Eye (tissue), 1 donor: ENCODE measurements at regions not wholly inside any gene's neighbourhood (a gene's known extent, or its start where the extent isn't known, plus 50 kb on each side); places are given as distances from the start of the nearest gene placed in this dataset.
"Not testable (repeated sequence)": the region's sequence is repeated elsewhere in the genome, so short reads cannot be mapped to it uniquely, and the experiment has no call there.

ENCODE experiments used
- DNase-seq: peaks from one replicate; pipeline ENCODE4 v3.0.0-alpha.2; 2015

DNA sequence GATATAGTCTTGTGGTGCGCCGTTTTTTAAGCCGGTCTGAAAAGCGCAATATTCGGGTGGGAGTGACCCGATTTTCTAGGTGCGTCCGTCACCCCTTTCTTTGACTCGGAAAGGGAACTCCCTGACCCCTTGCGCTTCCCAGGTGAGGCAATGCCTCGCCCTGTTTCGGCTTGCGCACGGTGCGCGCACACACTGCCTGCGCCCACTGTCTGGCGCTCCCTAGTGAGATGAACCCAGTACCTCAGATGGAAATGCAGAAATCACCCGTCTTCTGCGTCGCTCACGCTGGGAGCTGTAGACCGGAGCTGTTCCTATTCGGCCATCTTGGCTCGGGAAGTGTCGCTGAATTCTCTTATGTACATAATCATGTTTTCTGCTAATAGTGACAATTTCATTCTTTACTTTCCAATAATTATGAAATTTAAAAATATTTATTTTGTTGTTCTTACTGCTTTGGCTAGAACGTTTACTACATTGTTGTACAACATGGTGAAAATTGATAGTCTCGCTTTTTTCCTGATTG lies 61.2 kb upstream of the MINDY3 start:
- not testable (repeated sequence) for DNase-seq

DNA sequence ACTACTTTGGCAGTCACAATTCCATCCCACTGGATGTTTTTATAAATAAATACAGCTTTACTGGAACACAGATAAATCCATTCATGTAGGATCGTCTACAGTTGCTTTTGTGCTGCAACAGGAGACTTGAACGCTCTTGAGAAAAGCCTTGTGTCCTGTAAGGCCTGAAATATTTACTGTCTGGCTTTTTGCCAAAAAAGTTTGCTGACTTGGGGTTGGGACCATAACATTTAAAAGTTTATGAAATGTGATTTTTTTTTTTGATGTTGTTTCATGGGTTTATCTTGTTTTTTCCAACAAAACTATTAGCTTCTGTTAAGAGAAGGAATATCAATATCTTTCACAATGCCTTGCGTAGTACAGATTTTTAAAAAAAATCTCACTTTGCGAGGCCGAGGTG lies 71.1 kb upstream of the MINDY3 start:
- no peak for DNase-seq

DNA sequence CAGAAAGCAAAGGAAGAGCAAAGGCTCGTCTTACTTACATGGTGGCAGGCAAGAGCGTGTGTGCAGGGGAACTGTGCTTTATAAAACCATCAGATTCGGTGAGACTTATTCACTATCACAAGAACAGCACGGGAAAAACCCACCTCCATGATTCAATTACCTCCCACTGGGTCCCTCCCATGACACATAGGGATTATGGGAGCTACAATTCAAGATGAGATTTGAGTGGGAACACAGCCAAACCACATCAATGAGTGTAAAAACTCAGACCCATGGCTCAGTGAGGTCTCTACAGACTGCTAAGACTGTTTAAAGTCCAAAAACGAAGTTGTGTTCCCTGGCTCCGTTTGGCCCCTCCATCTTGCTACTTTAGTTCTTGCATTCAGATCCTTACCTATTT lies 79.2 kb upstream of the MINDY3 start:
- not testable (repeated sequence) for DNase-seq

DNA sequence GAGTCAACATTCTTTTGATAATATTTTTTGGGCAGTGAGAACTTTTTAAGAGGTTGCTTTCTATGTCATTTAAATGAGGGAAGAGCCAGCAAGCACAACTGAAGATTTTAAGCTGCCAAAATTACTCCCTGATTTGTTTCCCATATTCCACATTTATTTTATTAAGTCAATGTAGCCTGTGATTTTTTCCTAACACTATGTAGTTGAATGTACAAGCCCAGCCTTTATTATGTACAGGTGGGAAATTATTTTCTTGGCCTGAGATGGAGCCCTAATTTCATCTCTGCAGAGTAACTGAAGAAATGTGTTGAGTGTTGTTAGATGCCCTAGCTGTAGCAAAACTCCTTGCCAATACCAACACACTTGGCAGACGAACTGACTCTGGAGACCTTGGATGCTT lies 83.1 kb upstream of the MINDY3 start:
- peak; percentile 15 for DNase-seq

DNA sequence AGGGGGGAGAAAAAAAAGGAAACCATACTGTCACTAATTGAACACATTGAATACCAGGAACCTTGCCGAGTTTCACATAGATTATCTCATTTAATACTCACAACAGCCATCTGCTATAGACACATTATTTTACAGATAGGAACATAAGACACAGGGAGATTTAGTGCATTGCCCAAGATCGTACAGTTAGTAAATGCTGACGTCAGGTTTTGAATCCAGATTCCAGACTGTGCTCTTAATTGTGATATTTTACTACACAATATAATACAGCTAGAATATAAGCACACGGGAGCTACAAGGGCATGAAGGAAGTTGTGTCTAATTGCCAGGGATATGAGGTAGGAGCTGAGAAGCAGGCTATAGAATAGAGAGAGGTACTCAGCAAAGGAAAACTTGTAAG lies 93.9 kb upstream of the MINDY3 start:
- DNase-seq, result no peak

DNA sequence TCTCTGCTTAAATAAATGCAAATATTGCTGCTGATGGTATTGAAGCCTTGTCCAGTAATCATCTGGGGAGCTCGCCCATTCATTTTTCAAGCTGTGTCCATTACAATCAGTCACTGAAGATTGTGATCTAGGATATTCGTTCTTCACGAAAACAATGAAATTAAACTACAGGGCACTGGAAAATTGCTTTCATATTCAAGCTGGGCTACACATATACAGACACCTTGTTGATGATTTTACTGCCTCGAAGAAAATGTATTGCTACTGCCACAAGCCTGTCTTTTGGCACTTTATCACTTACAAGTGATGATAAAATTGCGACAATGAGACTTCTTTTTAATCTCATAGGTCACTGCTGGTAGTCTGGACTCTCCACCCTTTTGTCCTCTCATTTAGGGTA lies 100.0 kb upstream of the MINDY3 start:
- DNase-seq, result no peak

DNA sequence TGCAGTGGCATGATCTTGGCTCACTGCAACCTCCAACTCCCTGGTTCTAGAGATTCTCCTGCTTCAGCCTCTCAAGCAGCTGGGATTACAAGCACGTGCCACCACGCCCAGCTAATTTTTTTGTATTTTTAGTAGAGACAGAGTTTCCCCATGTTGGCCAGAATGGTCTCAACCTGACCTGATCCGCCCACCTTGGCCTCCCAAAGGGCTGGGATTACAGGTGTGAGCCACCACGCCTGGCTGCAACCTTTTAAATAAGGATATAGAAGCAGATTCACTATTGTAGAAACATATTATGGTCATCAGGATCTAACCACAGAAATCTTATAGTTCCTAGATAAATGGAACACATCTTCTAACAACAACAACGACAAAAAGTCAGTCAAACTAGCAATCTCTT lies 112.4 kb upstream of the MINDY3 start:
- not testable (repeated sequence) for DNase-seq

DNA sequence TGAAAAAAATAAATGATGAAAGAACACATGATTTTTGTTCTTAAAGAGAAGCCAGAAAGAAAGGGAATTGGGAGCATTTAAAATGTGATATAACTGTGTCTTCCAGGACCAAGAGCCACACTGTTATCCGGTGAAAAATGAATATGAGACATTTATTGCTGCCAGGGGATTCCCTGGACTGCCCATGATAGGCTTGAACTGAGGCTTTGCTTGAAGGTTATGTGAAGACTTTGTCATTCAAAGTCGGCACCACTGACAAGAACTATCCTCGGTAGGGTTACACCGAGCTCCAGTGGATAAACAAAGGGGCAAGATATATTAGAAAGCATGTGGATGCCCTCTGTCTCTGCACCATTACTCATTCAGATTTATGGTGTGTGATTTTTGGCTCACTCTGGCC lies 125.4 kb upstream of the MINDY3 start:
- DNase-seq, result no peak

DNA sequence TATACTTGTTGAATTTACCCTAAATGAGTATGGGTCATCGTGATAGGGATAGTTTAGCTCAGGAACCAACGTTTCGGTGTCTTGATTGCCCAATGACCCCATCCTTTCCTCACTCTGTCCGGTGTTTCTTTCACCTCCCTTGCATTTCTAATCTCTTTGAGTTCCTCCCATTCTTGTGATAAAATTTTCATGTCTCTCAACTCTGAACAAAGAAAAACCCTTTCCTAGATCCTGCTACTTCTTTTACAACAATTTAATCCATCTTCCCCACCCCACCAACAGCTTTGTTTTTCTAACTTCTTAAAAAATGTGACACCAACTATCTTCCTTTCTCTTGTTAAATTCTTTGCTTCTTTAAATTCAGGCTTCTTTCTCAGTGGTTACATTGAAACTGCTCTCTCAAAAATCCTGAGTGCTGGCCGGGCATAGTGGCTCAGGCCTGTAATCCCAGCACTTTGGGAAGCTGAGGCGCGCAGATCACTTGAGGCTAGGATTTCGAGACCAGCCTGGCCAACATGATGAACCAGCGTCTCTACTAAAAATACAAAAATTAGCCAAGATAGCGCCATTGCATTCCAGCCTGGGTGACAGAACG lies 130.3 kb upstream of the MINDY3 start:
- DNase-seq, result no peak

DNA sequence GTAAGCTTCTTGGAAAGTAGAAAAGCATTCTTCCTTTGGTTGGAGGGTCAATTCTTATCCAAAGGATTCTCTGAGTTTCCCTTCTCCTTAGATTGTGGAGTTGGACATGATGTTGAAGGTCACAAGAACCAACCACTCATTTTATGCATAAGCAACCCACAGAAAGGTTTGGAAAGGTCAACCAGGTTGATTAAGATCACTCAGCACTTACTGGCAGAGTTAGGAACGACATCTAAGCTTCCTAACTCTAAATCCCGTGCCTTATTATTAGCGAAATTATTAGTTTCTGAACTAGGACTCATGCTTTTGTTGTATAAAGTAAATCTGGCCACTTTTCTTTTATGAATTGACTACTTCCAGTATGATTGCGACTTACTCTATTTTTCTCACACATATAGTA lies 137.0 kb upstream of the MINDY3 start:
- no peak for DNase-seq

DNA sequence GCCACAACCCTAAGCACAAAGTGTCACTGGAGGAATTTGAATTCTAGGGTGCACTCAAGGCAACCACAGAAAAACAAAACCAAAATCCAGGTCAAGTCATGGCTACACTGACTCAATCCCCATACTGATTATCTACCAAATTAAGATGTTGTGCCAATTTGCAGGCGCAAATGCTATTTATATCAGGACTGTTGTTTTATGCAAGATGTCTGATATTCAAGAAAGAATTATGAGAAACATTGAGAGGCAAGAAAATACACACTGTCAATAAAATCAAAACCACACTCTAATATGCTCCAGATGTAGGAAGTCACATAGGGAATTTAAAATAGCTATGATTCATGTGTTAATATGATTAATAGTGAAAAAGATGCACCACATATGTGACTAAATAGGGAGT lies 141.3 kb upstream of the MINDY3 start:
- no peak for DNase-seq

DNA sequence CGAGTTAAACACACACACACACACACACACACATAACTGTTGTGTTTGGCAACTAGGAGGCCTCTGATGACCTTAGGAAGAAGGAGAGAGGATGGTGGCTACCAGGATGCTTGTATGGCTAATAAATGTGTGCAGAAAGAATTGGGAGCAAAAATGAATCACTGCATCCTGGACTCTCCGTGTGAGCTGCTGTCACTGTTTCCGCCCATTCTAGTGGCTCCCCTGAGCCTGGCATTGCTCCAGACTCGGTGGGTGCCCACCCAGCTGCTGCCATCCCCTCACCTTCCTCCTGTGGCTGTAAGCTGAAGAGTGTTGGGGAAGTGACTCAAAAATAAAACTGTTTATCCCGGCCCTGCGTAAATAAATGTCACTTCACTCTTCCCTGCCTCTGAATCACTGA lies 149.5 kb upstream of the MINDY3 start:
- DNase-seq, result no peak

DNA sequence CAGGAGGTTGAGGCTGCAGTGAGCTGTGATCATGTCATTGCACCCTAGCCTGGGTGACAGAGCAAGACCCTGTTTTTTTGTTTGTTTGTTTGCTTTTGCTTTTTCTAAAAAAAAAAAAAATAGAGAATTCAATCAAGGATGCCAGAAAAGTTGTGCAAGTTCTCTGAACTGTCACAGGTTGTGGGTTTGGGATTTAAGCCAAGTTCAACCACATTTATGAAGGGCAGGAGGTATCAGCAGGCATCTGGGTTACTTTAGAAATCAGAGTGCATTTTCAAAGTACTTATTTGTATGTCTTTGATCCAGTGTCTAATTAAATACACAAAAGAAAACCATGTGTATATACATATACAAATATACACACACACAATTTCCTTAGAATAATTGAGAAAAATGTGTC lies 151.2 kb upstream of the MINDY3 start:
- DNase-seq, result no peak

DNA sequence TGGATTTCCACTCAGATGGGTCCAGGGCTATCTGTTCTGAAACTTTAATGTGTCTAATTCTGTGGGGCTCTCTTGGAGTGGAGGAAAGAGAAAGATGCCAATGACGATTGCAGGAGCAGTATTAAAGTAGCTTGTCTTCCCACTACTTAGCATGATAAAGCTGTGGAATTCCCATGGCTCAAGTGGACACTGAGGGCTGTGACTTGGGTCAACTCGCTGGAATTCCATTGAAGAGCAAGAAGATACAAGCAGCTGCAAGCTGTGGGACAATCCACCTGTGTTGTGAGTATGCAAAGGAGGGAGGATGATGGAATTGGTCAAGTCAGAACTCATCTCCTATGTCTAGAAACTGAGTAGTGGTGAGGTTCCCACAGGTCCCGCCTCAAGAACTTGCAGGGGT lies 154.2 kb upstream of the MINDY3 start:
- no peak for DNase-seq

DNA sequence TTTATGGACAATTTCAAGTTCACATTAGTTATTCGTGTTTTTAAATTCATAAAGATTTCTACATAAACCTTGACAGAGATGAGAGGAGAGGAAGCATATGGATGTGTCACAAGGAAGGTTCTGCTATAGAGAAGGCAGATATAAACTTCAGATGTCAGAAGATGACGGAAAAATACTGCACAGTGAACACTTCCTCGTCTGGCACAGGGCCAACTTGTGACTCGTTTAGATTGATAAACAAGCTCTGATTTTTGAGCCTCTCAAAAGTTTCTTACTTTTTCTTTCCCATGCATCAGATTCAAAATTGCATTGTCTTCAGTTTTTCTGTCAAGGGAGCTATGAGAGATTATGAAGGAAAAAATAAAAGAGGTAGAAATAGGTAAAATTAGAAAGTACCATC lies 156.4 kb upstream of the MINDY3 start:
- DNase-seq, result no peak

DNA sequence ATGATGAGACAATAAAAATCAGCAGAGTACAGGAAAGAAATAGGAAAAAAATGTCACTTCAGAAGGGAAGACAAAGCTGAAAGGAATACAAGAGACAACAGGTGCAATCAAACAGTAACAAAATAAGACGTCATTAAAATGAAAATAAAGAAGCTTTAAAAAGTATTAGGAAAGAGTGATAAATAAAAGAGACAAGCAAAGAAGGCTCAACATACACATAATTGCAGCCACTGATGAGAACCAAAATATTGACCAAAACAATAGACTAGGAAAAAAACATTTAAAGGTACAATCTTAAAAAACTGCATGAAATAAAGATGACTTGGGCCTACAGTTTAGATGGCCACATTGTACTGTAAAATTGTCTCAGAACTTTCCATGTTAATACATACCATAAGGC lies 160.5 kb upstream of the MINDY3 start:
- DNase-seq, result no peak

DNA sequence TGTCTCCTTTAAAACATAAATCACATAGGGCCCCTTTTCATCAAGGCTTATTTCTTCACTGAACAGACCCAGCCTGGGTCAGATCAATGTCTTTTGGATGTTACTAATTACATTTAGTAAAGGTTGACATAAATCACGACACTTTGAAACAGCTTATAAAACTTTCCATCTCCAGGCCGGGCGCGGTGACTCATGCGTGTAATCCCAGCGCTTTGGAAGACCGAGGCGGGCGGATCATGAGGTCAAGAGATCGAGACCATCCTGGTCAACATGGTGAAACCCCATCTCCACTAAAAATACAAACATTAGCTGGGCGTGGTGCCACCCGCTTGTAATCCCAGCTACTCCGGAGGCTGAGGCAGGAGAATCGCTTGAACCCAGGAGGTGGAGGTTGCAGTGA lies 166.5 kb upstream of the MINDY3 start:
- not testable (repeated sequence) for DNase-seq

DNA sequence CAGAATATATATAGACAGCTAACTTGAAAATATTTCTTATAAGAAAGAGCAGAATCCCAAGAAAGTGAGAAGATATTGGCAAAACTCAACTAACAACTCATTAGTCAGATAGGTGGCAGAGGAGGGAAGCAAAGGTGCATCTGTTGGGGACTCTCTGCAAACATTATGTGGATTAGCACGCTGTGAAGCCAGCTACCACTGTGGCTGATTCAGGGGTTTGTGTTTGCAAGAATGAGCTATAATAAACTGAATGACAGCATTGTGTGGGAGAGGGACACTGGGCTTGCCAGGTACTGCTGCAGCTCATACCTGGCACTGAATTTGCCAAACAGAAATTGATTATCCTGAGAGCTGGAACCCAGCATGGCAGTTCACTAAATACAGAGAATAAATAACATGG lies 170.3 kb upstream of the MINDY3 start:
- no peak for DNase-seq

DNA sequence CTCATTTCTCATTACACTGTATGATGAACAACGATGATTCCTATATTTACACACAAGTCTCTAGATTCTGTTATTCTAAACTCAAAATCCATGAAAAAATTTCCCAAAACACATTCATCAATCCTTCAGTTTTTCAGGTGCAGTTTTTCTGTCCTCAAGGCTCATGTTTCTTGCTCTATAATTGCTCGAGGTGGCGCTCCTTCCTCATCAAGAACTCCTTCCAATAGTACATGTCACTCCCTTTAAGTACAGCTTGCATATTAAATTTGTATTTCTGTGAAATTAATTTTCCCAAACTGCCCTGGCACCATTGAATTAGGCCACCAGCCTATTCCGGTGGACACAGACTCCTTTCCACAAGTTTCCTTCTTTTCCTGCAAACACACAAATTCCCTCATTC lies 188.7 kb upstream of the MINDY3 start:
- no peak for DNase-seq

DNA sequence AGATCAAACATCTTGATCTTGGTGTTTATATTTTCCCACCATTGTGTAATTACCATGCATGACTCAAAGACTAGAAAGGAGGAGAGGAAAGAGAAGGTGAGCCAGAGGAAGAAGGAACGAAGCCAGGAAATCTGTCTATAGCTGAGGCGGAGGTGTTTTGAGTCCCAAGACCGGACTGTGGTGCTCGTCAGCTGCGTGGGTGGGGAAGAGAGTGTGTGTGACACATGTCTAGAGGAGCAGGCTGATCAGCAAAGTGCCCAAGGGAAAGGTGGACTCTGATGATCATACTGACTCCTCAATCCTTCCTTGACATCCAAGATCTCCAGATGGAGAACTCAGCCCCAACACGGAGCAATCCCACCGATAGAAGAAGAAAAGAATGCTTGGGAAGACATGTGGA lies 189.5 kb upstream of the MINDY3 start:
- DNase-seq, result no peak

DNA sequence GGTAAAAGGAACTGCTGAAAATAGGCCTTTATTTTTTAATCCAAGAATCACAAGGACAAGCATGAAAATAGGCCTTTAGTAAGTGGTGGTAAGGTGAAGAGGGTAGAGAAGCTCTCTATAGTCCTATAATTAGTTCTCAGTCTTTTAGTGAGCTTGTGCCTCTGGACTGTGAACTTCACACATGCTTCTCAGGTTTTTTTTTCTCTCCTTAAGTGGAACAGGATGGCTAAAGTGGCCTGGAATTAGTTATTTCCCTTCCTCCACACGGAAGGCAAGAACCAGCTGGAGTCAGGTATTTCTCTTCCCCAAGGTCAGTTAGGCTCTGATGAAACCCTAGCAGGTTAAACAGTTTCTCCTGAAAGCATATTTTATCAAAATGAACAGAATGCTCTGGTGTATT lies 203.0 kb upstream of the MINDY3 start:
- no peak for DNase-seq

DNA sequence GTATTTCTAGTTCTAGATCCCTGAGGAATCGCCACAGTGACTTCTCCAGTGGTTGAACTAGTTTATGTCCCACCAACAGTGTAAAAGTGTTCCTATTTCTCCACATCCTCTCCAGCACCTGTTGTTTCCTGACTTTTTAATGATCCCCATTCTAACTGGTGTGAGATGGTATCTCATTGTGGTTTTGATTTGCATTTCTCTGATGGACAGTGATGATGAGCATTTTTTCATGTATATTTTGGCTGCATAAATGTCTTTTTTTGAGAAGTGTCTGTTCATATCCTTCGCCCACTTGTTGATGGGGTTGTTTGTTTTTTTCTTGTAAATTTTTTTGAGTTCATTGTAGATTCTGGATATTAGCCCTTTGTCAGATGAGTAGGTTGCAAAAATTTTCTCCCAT lies 223.2 kb upstream of the MINDY3 start:
- not testable (repeated sequence) for DNase-seq

DNA sequence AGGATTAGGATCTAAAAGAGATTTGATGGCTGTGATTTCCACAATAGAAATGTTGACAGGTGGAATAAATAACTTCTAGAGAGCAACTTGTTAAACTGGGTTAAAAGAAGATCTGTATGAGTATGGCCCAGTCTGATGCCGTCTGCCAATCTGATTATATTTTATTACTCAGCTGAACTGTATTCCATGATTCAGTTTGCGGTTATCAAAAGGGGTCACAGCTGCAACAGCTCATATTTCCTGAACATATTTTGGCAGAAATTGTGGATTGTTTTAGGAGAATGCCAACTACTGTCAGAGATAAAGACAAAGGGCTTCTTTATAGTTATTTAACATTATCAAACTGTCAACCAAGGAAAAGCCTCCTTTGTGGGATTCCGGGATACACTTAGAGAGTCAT lies 244.8 kb upstream of the MINDY3 start:
- DNase-seq, result no peak

DNA sequence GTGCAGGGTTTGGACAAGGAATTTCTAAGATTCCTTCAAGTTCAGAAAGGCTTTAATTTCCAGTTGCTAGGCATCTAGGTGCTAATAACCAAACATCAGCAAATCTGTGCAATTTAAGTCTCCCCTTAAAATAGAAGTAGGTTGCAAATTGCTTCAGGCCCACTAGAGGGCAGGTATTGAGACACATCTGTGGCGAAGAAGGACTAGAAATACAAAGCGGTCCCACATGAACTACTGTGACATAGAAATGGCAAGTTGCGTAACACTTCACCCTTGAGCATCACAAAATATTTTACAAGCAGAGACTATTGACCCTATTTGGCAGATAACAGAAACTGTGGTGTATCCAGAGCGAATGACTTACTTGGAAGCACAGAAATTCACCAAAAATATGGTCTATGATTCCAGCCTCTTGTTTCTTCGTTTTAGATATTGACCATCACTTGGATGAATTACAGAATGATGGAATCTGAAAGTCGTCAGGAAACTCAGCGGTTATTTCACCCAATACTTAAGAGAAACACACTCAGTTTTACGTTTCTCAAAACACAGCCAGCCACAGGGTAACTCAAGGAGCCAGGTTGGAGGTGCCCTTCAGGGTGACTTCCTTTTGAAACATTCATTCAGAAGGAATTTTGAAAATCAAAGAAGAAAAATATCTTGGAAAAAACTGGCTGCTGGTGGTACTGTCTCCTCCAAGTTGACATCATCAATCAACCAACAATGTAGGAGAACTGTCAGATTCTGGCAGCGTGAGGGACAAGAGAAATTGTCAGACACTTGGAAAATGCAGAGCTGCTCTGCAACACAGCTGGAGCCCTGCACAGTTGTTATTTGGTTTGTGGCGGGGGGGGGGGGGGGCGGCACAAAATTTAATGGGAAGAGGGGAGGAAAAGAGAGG lies 256.3 kb upstream of the MINDY3 start:
- peak; percentile 46 for DNase-seq

DNA sequence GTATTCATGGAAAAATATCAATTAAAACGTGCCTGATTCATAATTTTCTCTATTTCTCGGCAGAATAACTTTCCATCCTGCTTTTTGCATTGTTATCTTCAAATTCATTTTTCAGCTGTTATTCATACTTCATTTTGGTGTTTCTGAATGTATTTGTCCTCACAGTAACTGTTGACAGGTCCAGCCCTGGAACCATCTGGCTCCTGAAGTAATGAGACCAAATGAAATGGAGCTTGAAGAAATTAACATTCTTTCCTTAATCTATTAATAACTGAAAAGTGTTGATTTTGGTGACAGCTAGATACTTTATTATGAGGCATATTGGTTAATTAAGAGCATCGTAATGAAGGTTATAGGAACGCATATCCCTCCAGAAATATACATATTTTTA lies 257.0 kb upstream of the MINDY3 start:
- DNase-seq, result no peak
